Fibroblast of pulmonary artery (primary cell): ENCODE measurements at regions not wholly inside any gene's neighbourhood (a gene's known extent, or its start where the extent isn't known, plus 50 kb on each side); places are given as distances from the start of the nearest gene placed in this dataset.

Experiments
- DNase-seq: peaks from one replicate; pipeline ENCODE4 v3.0.0-alpha.2; 2010; ENCODE audit warnings: low read depth
- H3K4me3 ChIP-seq: replicated peaks from 2 replicates; pipeline ENCODE4 v1.5.1; 2011; ENCODE audit warnings: low read depth, mild to moderate bottlenecking, control low read depth, low read length, moderate library complexity
- CTCF ChIP-seq: IDR thresholded peaks from 2 replicates; pipeline ENCODE4 v1.5.1; 2011; ENCODE audit warnings: mild to moderate bottlenecking, control low read depth, low read length, inconsistent platforms; ENCODE audit errors: missing control alignments

GRCh38 chr2:47309952-47310800 is 58.9 kb upstream of the EPCAM start:
- no peak for TF ChIP-seq CTCF
- DNase-seq: peak; percentile 47
- H3K4me3 ChIP-seq: no peak overlapping the region

GRCh38 chr2:47309472-47309951 is 59.6 kb upstream of the EPCAM start:
- H3K4me3 ChIP-seq: no peak overlapping the region
- no peak for TF ChIP-seq CTCF
- no peak for DNase-seq

GRCh38 chr2:47307066-47307465 is 62.0 kb upstream of the EPCAM start:
- H3K4me3 ChIP-seq: no peak overlapping the region
- DNase-seq: no peak
- TF ChIP-seq CTCF: no peak

GRCh38 chr2:47304654-47305053 is 64.5 kb upstream of the EPCAM start:
- DNase-seq: no peak
- TF ChIP-seq CTCF: no peak
- no peak overlapping the region for H3K4me3 ChIP-seq

- DNase-seq: no peak
- TF ChIP-seq CTCF: no peak
- H3K4me3 ChIP-seq: no peak overlapping the region
Measured at GRCh38 chr2:47303341-47304148, 65.6 kb upstream of the EPCAM start.

GRCh38 chr2:47302308-47302707 is 66.8 kb upstream of the EPCAM start:
- TF ChIP-seq CTCF: no peak
- no peak overlapping the region for H3K4me3 ChIP-seq
- no peak for DNase-seq
